LNCaP clone FGC (cell line): ENCODE measurements at regions not wholly inside any gene's neighbourhood (a gene's known extent, or its start where the extent isn't known, plus 50 kb on each side); places are given as distances from the start of the nearest gene placed in this dataset.

ENCODE experiments used
- DNase-seq: peaks from one replicate; pipeline ENCODE4 v3.0.0-alpha.2; 2011; ENCODE audit warnings: low read depth
- H3K4me3 ChIP-seq: 2 replicates; pipeline ENCODE4 v1.5.1; 2011; ENCODE audit warnings: mild to moderate bottlenecking, low read depth, low read length, control low read depth
- TF ChIP-seq, protein P1 (sequence below): IDR thresholded peaks from 2 replicates; pipeline ENCODE4 v1.5.1; 2012; ENCODE audit warnings: mild to moderate bottlenecking; ENCODE audit not compliant: control insufficient read depth, insufficient read depth; ENCODE audit errors: extremely low read depth

DNA sequence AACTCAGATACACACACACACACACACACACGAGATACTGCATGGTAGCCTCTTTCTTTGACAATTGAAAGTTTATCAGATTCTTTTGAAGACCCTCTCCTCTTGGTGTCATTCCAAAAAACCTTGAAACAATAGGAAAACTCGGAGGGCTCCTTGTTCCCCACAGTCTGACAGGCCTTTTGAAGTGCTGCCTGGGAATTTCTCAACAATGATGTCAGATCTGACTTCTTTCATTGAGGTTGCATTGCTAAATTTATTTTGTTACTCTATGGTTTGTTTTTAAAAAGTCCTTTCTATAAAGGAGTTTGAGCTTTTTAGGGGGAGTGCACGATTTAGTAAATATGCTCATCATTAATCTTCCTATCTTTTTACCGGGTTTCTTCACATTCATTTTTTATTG, 583.9 kb downstream of the SEMA5A start:
- TF ChIP-seq, protein P1, sequence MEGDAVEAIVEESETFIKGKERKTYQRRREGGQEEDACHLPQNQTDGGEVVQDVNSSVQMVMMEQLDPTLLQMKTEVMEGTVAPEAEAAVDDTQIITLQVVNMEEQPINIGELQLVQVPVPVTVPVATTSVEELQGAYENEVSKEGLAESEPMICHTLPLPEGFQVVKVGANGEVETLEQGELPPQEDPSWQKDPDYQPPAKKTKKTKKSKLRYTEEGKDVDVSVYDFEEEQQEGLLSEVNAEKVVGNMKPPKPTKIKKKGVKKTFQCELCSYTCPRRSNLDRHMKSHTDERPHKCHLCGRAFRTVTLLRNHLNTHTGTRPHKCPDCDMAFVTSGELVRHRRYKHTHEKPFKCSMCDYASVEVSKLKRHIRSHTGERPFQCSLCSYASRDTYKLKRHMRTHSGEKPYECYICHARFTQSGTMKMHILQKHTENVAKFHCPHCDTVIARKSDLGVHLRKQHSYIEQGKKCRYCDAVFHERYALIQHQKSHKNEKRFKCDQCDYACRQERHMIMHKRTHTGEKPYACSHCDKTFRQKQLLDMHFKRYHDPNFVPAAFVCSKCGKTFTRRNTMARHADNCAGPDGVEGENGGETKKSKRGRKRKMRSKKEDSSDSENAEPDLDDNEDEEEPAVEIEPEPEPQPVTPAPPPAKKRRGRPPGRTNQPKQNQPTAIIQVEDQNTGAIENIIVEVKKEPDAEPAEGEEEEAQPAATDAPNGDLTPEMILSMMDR, result no peak
- H3K4me3 ChIP-seq, result no peak overlapping the region
- DNase-seq, result no peak

DNA sequence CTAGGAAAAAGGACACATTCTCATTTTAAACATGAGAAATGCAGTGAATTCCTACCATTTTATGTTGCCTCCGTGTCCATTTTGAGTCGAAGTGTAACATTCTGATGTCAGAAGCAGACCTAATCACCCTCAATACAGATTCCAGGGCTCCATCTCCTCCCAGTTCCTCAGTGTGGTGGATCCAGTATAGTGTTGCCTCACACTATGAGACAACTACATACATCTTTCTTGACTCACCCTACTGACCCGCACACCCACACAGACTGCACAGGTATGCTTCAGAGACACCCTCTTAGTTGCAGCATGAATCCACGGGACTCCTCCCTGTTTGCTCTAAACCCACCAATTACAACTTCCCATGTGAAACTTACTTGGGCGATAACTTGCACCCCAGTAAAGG, 564.9 kb downstream of the SEMA5A start:
- DNase-seq, result no peak
- H3K4me3 ChIP-seq, result no peak overlapping the region
- TF ChIP-seq, protein P1, result no peak

DNA sequence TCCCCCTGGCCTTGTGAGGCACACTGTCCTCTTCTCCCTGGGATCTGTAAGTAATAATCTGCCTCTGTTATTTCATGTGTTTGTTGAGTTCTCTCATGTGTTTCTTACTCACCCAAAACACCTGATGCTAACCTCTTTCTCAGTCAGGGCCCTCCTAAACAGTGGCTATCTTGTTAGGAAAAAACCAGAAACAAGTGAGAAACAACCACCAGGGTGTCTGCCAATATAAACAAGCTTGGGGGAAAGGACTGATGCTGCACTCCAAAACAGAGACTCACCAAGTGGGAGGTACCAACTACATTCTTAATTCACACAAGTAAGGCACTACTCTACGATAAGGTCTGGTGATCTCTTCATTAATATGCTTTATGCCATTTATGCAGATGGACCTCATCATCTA, 564.4 kb downstream of the SEMA5A start:
- TF ChIP-seq, protein P1, result no peak
- no peak for DNase-seq
- no peak overlapping the region for H3K4me3 ChIP-seq

DNA sequence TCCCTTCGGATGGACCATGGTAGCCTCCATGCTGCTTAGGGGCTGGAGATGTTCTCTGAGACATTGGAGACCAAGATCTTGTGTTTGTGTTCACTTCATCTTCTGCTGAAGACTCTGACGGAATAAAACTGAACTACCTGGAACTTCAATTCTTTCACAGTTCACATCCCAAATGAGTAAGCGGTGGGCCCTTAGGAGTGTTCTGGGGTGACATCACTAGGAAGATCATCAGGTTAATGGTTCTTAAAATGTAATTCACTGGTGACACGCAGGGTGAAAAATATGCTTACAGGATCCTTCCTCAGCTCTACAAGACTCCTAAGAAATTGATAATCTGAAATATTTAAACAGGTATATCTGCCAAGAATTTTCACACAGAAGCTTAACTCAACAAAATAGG, 561.5 kb downstream of the SEMA5A start:
- no peak for DNase-seq

More for the DNA sequence above, 561.5 kb downstream of the SEMA5A start:
- TF ChIP-seq, protein P1, result no peak
- H3K4me3 ChIP-seq, result no peak overlapping the region
